Bronchial epithelial cell (primary cell): ENCODE measurements at regions not wholly inside any gene's neighbourhood (a gene's known extent, or its start where the extent isn't known, plus 50 kb on each side); places are given as distances from the start of the nearest gene placed in this dataset.

Experiments used
- DNase-seq: peaks from one replicate; pipeline ENCODE4 v3.0.0-alpha.2; 2010; ENCODE audit warnings: low read depth
- FAIRE-seq: peaks from 2 replicates; lab custom pipeline; 2011; peaks lifted over from hg19 to GRCh38; lab: Jason Lieb, UNC
- H3K27me3 ChIP-seq: 2 replicates; pipeline ENCODE4 v1.5.1; 2011; ENCODE audit warnings: low read length; ENCODE audit not compliant: control insufficient read depth, insufficient read depth
- H3K36me3 ChIP-seq: 2 replicates; pipeline ENCODE4 v1.5.1; 2011; ENCODE audit warnings: low read length; ENCODE audit not compliant: control insufficient read depth, insufficient read depth
- H3K4me3 ChIP-seq: 2 replicates; pipeline ENCODE4 v1.5.1; 2011; ENCODE audit warnings: mild to moderate bottlenecking, low read depth, low read length, control low read depth
- CTCF ChIP-seq: IDR thresholded peaks from 2 replicates; pipeline ENCODE4 v1.5.1; 2011; ENCODE audit warnings: mild to moderate bottlenecking, moderate library complexity, low read length, control low read depth, inconsistent platforms; ENCODE audit not compliant: insufficient read depth, severe bottlenecking

- FAIRE-seq (no peak), DNase-seq (no peak)
- TF ChIP-seq CTCF, result no peak
- Histone ChIP-seq H3K4me3 (no peak overlapping the region), H3K27me3 (no peaks in the 10 kb centered on the region), H3K36me3 (no peaks in the 10 kb centered on the region)
These were observed 241.6 kb upstream of the AZI2 start for GRCh38 chr3:28590216-28590615.

- DNase-seq, result no peak
- no peak for FAIRE-seq
These were observed 242.2 kb upstream of the AZI2 start for GRCh38 chr3:28590860-28591259.

DNA sequence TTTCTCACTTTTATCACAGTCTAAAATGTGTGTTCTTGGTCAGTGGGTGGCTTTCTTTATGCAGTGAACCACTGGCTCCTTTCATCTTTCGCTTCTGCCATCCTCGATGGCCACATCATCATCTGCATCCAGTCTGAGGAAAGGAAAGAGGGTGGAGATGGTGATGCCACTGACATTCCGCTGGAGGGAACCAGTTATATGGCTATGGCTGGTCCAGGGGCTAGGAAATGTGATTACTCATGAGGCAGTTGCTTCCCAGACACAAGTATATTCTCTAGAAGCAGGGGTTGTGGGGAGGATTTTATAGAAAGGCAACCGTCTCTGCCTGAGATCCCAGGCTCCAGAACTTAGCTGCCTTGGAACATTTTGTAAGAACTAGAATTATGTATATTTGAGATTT is 246.7 kb upstream of the AZI2 start:
- FAIRE-seq (no peak), DNase-seq (no peak)
- Histone ChIP-seq H3K27me3 (no peaks in the 10 kb centered on the region), H3K36me3 (no peaks in the 10 kb centered on the region), H3K4me3 (no peak overlapping the region)
- TF ChIP-seq CTCF, result no peak

More at GRCh38 chr3:28590860-28591259, 242.2 kb upstream of the AZI2 start:
- H3K4me3 ChIP-seq, result no peak overlapping the region
- no peak for TF ChIP-seq CTCF
- no peaks in the 10 kb centered on the region for H3K36me3 ChIP-seq
- H3K27me3 ChIP-seq, result no peaks in the 10 kb centered on the region

DNA sequence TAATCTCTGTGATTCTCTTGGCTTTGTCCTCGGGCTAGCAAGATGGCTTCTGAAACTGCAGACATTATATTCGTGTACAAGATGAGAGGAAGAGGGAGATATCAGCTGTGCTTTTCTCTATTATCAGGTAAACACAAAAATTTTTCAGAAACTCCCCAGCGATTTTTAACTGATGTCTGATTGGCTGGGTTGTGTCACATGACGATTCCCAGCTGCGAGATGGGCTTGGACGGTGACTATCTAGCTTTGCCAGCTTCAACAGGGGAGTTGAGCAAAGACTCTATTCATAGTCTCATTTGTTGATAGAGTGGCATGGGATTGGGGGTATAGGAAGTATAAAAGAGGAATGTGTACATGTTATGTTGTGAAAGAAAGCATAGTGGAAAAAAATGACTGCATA is 248.8 kb upstream of the AZI2 start:
- H3K36me3 ChIP-seq, result no peaks in the 10 kb centered on the region
- H3K27me3 ChIP-seq, result no peaks in the 10 kb centered on the region
- no peak for TF ChIP-seq CTCF
- FAIRE-seq (no peak), DNase-seq (no peak)
- H3K4me3 ChIP-seq, result no peak overlapping the region

DNA sequence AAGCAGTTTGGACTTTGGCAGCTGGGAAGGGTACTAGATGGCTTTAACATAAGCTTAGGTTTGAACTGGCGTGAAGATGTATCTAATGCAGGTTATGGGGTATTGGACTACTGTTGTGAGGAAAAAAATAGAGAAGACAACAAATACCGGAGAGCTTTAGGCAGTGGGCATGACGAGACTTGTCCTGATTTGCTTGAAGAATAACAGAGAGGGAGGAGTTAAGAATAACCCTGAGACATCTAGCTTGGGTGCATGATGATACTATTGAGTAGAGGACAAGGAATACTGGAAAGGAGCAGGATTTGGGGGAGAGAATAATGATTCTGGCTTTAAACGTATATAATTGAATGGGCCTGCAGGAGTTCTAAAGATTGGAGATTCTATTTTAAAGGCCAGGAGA is 249.5 kb upstream of the AZI2 start:
- no peaks in the 10 kb centered on the region for H3K36me3 ChIP-seq
- FAIRE-seq (no peak), DNase-seq (peak; percentile 77)
- TF ChIP-seq CTCF, result no peak
- H3K27me3 ChIP-seq, result no peaks in the 10 kb centered on the region
- H3K4me3 ChIP-seq, result no peak overlapping the region

DNA sequence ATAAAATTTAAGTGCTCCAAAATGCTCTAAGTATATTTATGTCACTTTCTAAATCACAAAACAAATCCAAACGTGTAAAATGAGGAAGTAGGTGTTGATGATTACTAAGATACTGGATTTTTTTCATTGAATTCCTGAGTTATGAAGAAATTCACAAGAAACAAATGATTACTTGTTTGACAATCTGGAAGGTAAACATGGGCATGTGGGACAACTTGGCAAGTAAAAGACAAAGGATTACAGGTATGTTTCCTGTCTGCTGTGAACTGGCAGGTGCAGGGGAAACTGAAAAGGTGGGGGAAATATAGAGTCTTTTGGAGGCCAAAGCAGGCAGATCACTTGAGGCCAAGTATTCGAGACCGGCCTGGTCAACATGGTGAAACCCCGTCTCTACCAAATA is 252.7 kb upstream of the AZI2 start:
- no peak overlapping the region for H3K4me3 ChIP-seq
- no peak for TF ChIP-seq CTCF
- H3K27me3 ChIP-seq, result no peaks in the 10 kb centered on the region
- FAIRE-seq (no peak), DNase-seq (peak; percentile 83)
- no peaks in the 10 kb centered on the region for H3K36me3 ChIP-seq
